Right lobe of liver (tissue), 6 donors: ENCODE measurements at regions not wholly inside any gene's neighbourhood (a gene's known extent, or its start where the extent isn't known, plus 50 kb on each side); places are given as distances from the start of the nearest gene placed in this dataset.

ENCODE experiments used
- ATAC-seq, 4 donors: fragments of 200-7000 bp; cut with Tn5 transposase; one replicate each; pipeline ENCODE4 v1.9.1; 2020; ENCODE audit warnings: mild to moderate bottlenecking in 4 of 4, moderate library complexity in 4 of 4
- DNase-seq, 3 donors: peaks; one replicate each; pipeline ENCODE4 v3.0.0-alpha.2; 2020
- H3K27ac ChIP-seq, 3 donors: fragments of 200-600 bp; one replicate each; pipeline ENCODE4 v1.8.0; 2022
- H3K27me3 ChIP-seq, 2 donors: fragments of 200-600 bp; one replicate each; pipeline ENCODE4 v1.8.0; 2022
- H3K36me3 ChIP-seq, 4 donors: fragments of 200-600 bp; sonication (generic) in 1 of 4; one replicate each; pipeline versions ENCODE4 v1.5.1 to v1.8.0; 2017 to 2022; ENCODE audit warnings: control low read depth in 1 of 4
- H3K4me1 ChIP-seq, 4 donors: fragments of 200-600 bp; sonication (generic) in 1 of 4; one replicate each; pipeline versions ENCODE4 v1.5.1 to v1.8.0; 2017 to 2022; ENCODE audit warnings: control low read depth in 1 of 4
- H3K4me3 ChIP-seq, 3 donors: fragments of 200-600 bp; one replicate each; pipeline ENCODE4 v1.8.0; 2022
- H3K9me3 ChIP-seq, 4 donors: fragments of 200-600 bp; sonication (generic) in 1 of 4; one replicate each; pipeline versions ENCODE4 v1.5.1 to v1.8.0; 2017 to 2022; ENCODE audit warnings: control low read depth in 1 of 4
- CTCF ChIP-seq, 4 donors: fragments of 200-600 bp in 3 of 4; fragments of 450-650 bp in 1 of 4; IDR thresholded peaks; one replicate each; pipeline versions ENCODE4 v1.5.1 to v1.8.0; 2016 to 2022; ENCODE audit warnings: antibody characterized with exemption in 4 of 4, mild to moderate bottlenecking in 2 of 4
- POLR2A ChIP-seq: fragments of 450-650 bp; IDR thresholded peaks from one replicate; pipeline ENCODE4 v1.6.1; 2017; ENCODE audit warnings: antibody characterized with exemption, mild to moderate bottlenecking
- WGBS: methylation state at CpG from one replicate; pipeline ENCODE4 v1.1.6; 2018; ENCODE audit warnings: low coverage, low lambda C conversion rate; ENCODE audit not compliant: insufficient coverage; ENCODE audit errors: missing lambda C conversion rate; 5-methylcytosine and 5-hydroxymethylcytosine counted together
- intact Hi-C, 2 donors: fragments of 100-400 bp; cut with DNase I; formaldehyde crosslinking; loops; one replicate each; pipeline versions ENCODE4 v1.11.2 to v1.14.1; 2022
- donor health status: DM: no; HTN: yes; CAD: no.
- donor health status: DM: no; HTN: no; CAD: no.
- donor health status: DM: no; HTN: no; CAD: no.
- donor health status: DM: no; HTN: yes; CAD: no.
- donor health status: DM: no; HTN: yes; CAD: no.

DNA sequence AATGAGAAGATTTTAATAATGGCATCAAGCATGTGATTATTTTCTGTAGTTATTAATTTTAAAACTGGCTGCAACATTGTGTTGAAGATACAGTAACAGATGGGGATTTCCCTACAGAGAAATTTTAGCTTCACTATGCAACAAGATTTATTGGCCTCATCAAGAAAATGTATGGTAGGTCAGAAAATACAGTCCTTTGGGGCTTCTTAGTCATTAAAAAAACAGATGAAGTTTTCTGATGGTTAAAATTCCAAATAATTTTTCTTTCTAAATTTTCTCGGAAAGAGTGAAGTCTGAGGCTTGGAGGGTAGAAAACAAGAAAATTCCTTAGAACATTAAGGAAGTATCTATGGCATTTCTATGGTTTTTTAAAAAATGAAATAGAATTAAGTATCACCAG, 1790.8 kb upstream of the PCDH20 start:
- DNase-seq = no peak
- Histone ChIP-seq H3K4me3 (no peak overlapping the region), H3K27me3 (no peaks in the 10 kb centered on the region), H3K4me1 (no peaks in the 10 kb centered on the region), H3K36me3 (no peaks in the 10 kb centered on the region), H3K9me3 (no peaks in the 10 kb centered on the region), H3K27ac (no peak overlapping the region)
- TF ChIP-seq CTCF (IDR thresholded peaks at IDR 0.05) = no peak
- no peak for TF ChIP-seq POLR2A
- WGBS = 58% methylated on average over 1 of the region's 1 CpG
- intact Hi-C loops = no loop called here
- no peak for ATAC-seq

- DNase-seq (no peak), ATAC-seq (no peak)
- Histone ChIP-seq H3K9me3 (no peaks in the 10 kb centered on the region), H3K27me3 (no peaks in the 10 kb centered on the region), H3K4me1 (no peaks in the 10 kb centered on the region), H3K4me3 (no peak overlapping the region), H3K27ac (no peak overlapping the region), H3K36me3 (no peaks in the 10 kb centered on the region)
- 83% methylated on average over 1 of the region's 1 CpG for WGBS
- TF ChIP-seq POLR2A (no peak), CTCF (IDR thresholded peaks at IDR 0.05) (no peak)
- intact Hi-C loops = no loop called here
Observed at GRCh38 chr13:63201493-63201892, 1785.8 kb upstream of the PCDH20 start.

GRCh38 chr13:63199508-63199907, 1783.9 kb upstream of the PCDH20 start:
- H3K36me3 ChIP-seq = no peaks in the 10 kb centered on the region
- ATAC-seq = no peak
- H3K4me1 ChIP-seq = no peaks in the 10 kb centered on the region
- H3K9me3 ChIP-seq = no peaks in the 10 kb centered on the region
- TF ChIP-seq CTCF (IDR thresholded peaks at IDR 0.05) (no peak), POLR2A (no peak)
- no peak for DNase-seq
- no peaks in the 10 kb centered on the region for H3K27me3 ChIP-seq
- no peak overlapping the region for H3K27ac ChIP-seq
- no peak overlapping the region for H3K4me3 ChIP-seq
- intact Hi-C loops = no loop called here

DNA sequence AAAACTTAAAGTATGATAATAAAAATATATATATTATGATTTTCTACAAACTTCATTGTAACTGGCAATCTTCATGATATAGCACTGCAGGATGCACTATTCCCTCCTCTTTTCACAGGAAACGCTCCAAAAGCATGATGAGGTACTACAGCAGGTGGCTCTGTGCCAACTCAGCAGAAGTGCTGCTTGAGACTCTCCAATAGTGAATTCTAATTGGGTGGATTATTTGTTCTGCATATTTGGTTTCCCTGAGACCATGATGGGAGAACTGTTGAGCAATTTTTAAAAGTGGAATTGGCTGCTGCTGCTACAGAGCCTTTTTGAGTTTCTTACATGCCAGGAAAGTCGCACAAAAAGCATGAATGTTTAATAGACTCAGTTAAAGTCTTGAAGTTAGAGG, 1782.4 kb upstream of the PCDH20 start:
- Histone ChIP-seq H3K27ac (no peak overlapping the region), H3K9me3 (no peaks in the 10 kb centered on the region), H3K4me1 (no peaks in the 10 kb centered on the region), H3K36me3 (no peaks in the 10 kb centered on the region), H3K4me3 (no peak overlapping the region), H3K27me3 (no peaks in the 10 kb centered on the region)
- DNase-seq = no peak
- intact Hi-C loops = no loop called here
- 28% methylated on average over 2 of the region's 2 CpGs for WGBS
- TF ChIP-seq CTCF (IDR thresholded peaks at IDR 0.05) (no peak), POLR2A (no peak)
- no peak for ATAC-seq

- no peak overlapping the region for H3K4me3 ChIP-seq
- DNase-seq (no peak), ATAC-seq (no peak)
- no peaks in the 10 kb centered on the region for H3K4me1 ChIP-seq
- intact Hi-C loops = no loop called here
- no peaks in the 10 kb centered on the region for H3K36me3 ChIP-seq
- WGBS = 35% methylated on average over 1 of the region's 1 CpG
- TF ChIP-seq CTCF (IDR thresholded peaks at IDR 0.05) (no peak), POLR2A (no peak)
- H3K9me3 ChIP-seq = no peaks in the 10 kb centered on the region
- H3K27ac ChIP-seq = no peak overlapping the region
- H3K27me3 ChIP-seq = no peaks in the 10 kb centered on the region
Observed at GRCh38 chr13:63195726-63196125, 1780.1 kb upstream of the PCDH20 start.
